Ramos (cell line): ENCODE measurements at regions not wholly inside any gene's neighbourhood (a gene's known extent, or its start where the extent isn't known, plus 50 kb on each side); places are given as distances from the start of the nearest gene placed in this dataset.

Experiments
- in situ Hi-C: fragments of 300-500 bp; cut with MboI; formaldehyde crosslinking; loops from one replicate; pipeline ENCODE4 v1.14.3; 2022; ENCODE audit warnings: low sequenced_read_pairs; ENCODE audit not compliant: unreplicated experiment

GRCh38 chr2:221851531-221852045 is 279.5 kb upstream of the EPHA4 start:
- in situ Hi-C loops, result no loop called here

GRCh38 chr2:221850076-221850475 is 278.0 kb upstream of the EPHA4 start:
- in situ Hi-C loops, result no loop called here

GRCh38 chr2:221848286-221848685 is 276.2 kb upstream of the EPHA4 start:
- in situ Hi-C loops, result no loop called here

GRCh38 chr2:221845021-221845365 is 272.9 kb upstream of the EPHA4 start:
- in situ Hi-C loops, result no loop called here

GRCh38 chr2:221844212-221845020 is 272.3 kb upstream of the EPHA4 start:
- in situ Hi-C loops, result no loop called here

GRCh38 chr2:221836095-221836494 is 264.0 kb upstream of the EPHA4 start:
- in situ Hi-C loops, result no loop called here

- in situ Hi-C loops, result no loop called here
These were observed 261.9 kb upstream of the EPHA4 start for GRCh38 chr2:221833966-221834365.

- in situ Hi-C loops, result no loop called here
These were observed 258.9 kb upstream of the EPHA4 start for GRCh38 chr2:221831051-221831450.

- in situ Hi-C loops, result no loop called here
These were observed 250.3 kb upstream of the EPHA4 start for GRCh38 chr2:221822416-221822815.

- in situ Hi-C loops, result no loop called here
These were observed 246.7 kb upstream of the EPHA4 start for GRCh38 chr2:221818616-221819320.

- in situ Hi-C loops, result no loop called here
These were observed 245.8 kb upstream of the EPHA4 start for GRCh38 chr2:221817878-221818277.

GRCh38 chr2:221817052-221817451 is 244.9 kb upstream of the EPHA4 start:
- in situ Hi-C loops, result no loop called here

- in situ Hi-C loops, result no loop called here
These were observed 244.5 kb upstream of the EPHA4 start for GRCh38 chr2:221816566-221816965.

- in situ Hi-C loops, result no loop called here
These were observed 238.5 kb upstream of the EPHA4 start for GRCh38 chr2:221810650-221811049.

GRCh38 chr2:221810245-221810644 is 238.1 kb upstream of the EPHA4 start:
- in situ Hi-C loops, result no loop called here

GRCh38 chr2:221808488-221808887 is 236.4 kb upstream of the EPHA4 start:
- in situ Hi-C loops, result no loop called here

- in situ Hi-C loops, result no loop called here
These were observed 235.6 kb upstream of the EPHA4 start for GRCh38 chr2:221807706-221808105.

- in situ Hi-C loops, result no loop called here
These were observed 230.0 kb upstream of the EPHA4 start for GRCh38 chr2:221802089-221802488.

GRCh38 chr2:221792971-221793521 is 220.9 kb upstream of the EPHA4 start:
- in situ Hi-C loops, result no loop called here

GRCh38 chr2:221791844-221792243 is 219.7 kb upstream of the EPHA4 start:
- in situ Hi-C loops, result no loop called here

- in situ Hi-C loops, result no loop called here
These were observed 215.5 kb upstream of the EPHA4 start for GRCh38 chr2:221787561-221787960.
